Upper lobe of left lung (tissue), 4 donors: ENCODE measurements at regions not wholly inside any gene's neighbourhood (a gene's known extent, or its start where the extent isn't known, plus 50 kb on each side); places are given as distances from the start of the nearest gene placed in this dataset.

Experiments
- CTCF ChIP-seq, 6 experiments: fragments of 450-650 bp in 4 of 6; fragments of 200-600 bp in 2 of 6; sonication (generic) in 2 of 6; IDR thresholded peaks; one replicate each; pipeline ENCODE4 v1.5.1; 2016 to 2019; ENCODE audit warnings: antibody characterized with exemption in 6 of 6
- POLR2A ChIP-seq, 4 donors: fragments of 450-650 bp; IDR thresholded peaks; one replicate each; pipeline ENCODE4 v1.5.1; 2016 to 2017; ENCODE audit warnings: antibody characterized with exemption in 4 of 4, mild to moderate bottlenecking in 2 of 4
- POLR2AphosphoS5 ChIP-seq, 2 donors: sonication (generic); formaldehyde crosslinking; IDR thresholded peaks; one replicate each; pipeline ENCODE4 v1.5.1; 2017; ENCODE audit warnings: antibody characterized with exemption in 2 of 2

GRCh38 chr2:7574385-7574784 is 657.2 kb downstream of the RNF144A start:
- TF ChIP-seq CTCF (IDR thresholded peaks at IDR 0.05) (no peak), POLR2AphosphoS5 (IDR thresholded peaks at IDR 0.05) (no peak), POLR2A (IDR thresholded peaks at IDR 0.05) (no peak)
